HT-29 (cell line): ENCODE measurements at regions not wholly inside any gene's neighbourhood (a gene's known extent, or its start where the extent isn't known, plus 50 kb on each side); places are given as distances from the start of the nearest gene placed in this dataset.
"Not testable (repeated sequence)": the region's sequence is repeated elsewhere in the genome, so short reads cannot be mapped to it uniquely, and the experiment has no call there.

Source experiments
- DNase-seq: peaks from one replicate; pipeline ENCODE4 v3.0.0-alpha.2; 2015; ENCODE audit warnings: low spot score

GRCh38 chr6:139973669-139974344 lies 599.4 kb upstream of the CITED2 start:
- no peak for DNase-seq

- no peak for DNase-seq
These were observed 597.7 kb upstream of the CITED2 start for GRCh38 chr6:139972116-139972515.

GRCh38 chr6:139970591-139970991 lies 596.1 kb upstream of the CITED2 start:
- DNase-seq: no peak

GRCh38 chr6:139967497-139967896 lies 593.0 kb upstream of the CITED2 start:
- no peak for DNase-seq

GRCh38 chr6:139965393-139965792 lies 590.9 kb upstream of the CITED2 start:
- no peak for DNase-seq

- DNase-seq: no peak
These were observed 590.3 kb upstream of the CITED2 start for GRCh38 chr6:139964737-139965136.

- no peak for DNase-seq
These were observed 588.4 kb upstream of the CITED2 start for GRCh38 chr6:139962654-139963347.

GRCh38 chr6:139961190-139961589 lies 586.7 kb upstream of the CITED2 start:
- no peak for DNase-seq

GRCh38 chr6:139960671-139961070 lies 586.2 kb upstream of the CITED2 start:
- DNase-seq: no peak

- no peak for DNase-seq
These were observed 581.1 kb upstream of the CITED2 start for GRCh38 chr6:139955366-139956155.

- no peak for DNase-seq
These were observed 580.1 kb upstream of the CITED2 start for GRCh38 chr6:139954463-139955071.

- DNase-seq: not testable (repeated sequence)
These were observed 579.3 kb upstream of the CITED2 start for GRCh38 chr6:139953780-139954179.

- no peak for DNase-seq
These were observed 576.7 kb upstream of the CITED2 start for GRCh38 chr6:139951172-139951571.

GRCh38 chr6:139944976-139945375 lies 570.5 kb upstream of the CITED2 start:
- no peak for DNase-seq

GRCh38 chr6:139944131-139944530 lies 569.7 kb upstream of the CITED2 start:
- DNase-seq: no peak

- DNase-seq: peak; percentile 16
These were observed 568.9 kb upstream of the CITED2 start for GRCh38 chr6:139943391-139943790.

- DNase-seq: no peak
These were observed 567.9 kb upstream of the CITED2 start for GRCh38 chr6:139942331-139942730.

- no peak for DNase-seq
These were observed 567.4 kb upstream of the CITED2 start for GRCh38 chr6:139941826-139942225.

GRCh38 chr6:139940741-139941729 lies 566.6 kb upstream of the CITED2 start:
- DNase-seq: no peak

- no peak for DNase-seq
These were observed 564.9 kb upstream of the CITED2 start for GRCh38 chr6:139939189-139939979.
